B cell (primary cell): ENCODE measurements at regions not wholly inside any gene's neighbourhood (a gene's known extent, or its start where the extent isn't known, plus 50 kb on each side); places are given as distances from the start of the nearest gene placed in this dataset.

Experiments used
- ATAC-seq: fragments of 200-7000 bp; cut with Tn5 transposase; one replicate; pipeline ENCODE4 v1.10.0; 2021; ENCODE audit warnings: low read depth, mild to moderate bottlenecking, moderate number of reproducible peaks, moderate library complexity
- CTCF ChIA-PET: fragments of 350-600 bp; sonication (Branson Sonifier 250); formaldehyde crosslinking; loops from one replicate; lab custom pipeline; 2021; ENCODE audit warnings: antibody characterized with exemption, inconsistent platforms; lab: Charles Lee
- POLR2A ChIA-PET: fragments of 350-600 bp; sonication (Branson Sonifier 250); formaldehyde crosslinking; loops from one replicate; lab custom pipeline; 2021; ENCODE audit warnings: antibody characterized with exemption; lab: Charles Lee
- DNase-seq: peaks from one replicate; pipeline ENCODE4 v3.0.0; 2013
- H2AFZ ChIP-seq: 2 replicates; pipeline ENCODE4 v1.6.1; 2012; ENCODE audit warnings: mild to moderate bottlenecking, low read depth, low read length; ENCODE audit not compliant: insufficient read depth, poor library complexity, severe bottlenecking
- H3K27ac ChIP-seq, 2 donors: 1 replicate in 1 of 2; 2 replicates in 1 of 2; pipeline ENCODE4 v1.5.1; 2012 to 2013; ENCODE audit warnings: low read length in 2 of 2, mild to moderate bottlenecking in 2 of 2, moderate library complexity in 1 of 2
- H3K27me3 ChIP-seq, 4 experiments: fragments of 200-600 bp in 1 of 4; sonication (generic) in 1 of 4; replicated peaks in 1 of 4; 1 replicate in 2 of 4; 2 replicates in 2 of 4; pipeline versions ENCODE4 v1.6.1 to v1.7.0; 2013 to 2016; ENCODE audit warnings: low read length in 3 of 4, mild to moderate bottlenecking in 2 of 4, mixed read lengths in 1 of 4, moderate library complexity in 1 of 4; ENCODE audit not compliant: insufficient read depth in 4 of 4, control insufficient read depth in 3 of 4; ENCODE audit errors: control extremely low read depth in 1 of 4
- H3K36me3 ChIP-seq, 2 experiments: replicated peaks in 1 of 2; 1 replicate in 1 of 2; 2 replicates in 1 of 2; pipeline versions ENCODE4 v1.6.1 to v1.7.1; 2013; ENCODE audit warnings: low read length in 1 of 2; ENCODE audit not compliant: insufficient read depth in 2 of 2, control insufficient read depth in 1 of 2; ENCODE audit errors: control extremely low read depth in 1 of 2, extremely low read depth in 1 of 2
- H3K4me1 ChIP-seq, 2 donors: fragments of 200-600 bp in 1 of 2; sonication (generic) in 1 of 2; 1 replicate in 1 of 2; 2 replicates in 1 of 2; pipeline versions ENCODE4 v1.5.1 to v1.6.1; 2013 to 2017; ENCODE audit warnings: low read length in 2 of 2; ENCODE audit not compliant: control insufficient read depth in 2 of 2, insufficient read depth in 2 of 2
- H3K4me2 ChIP-seq: replicated peaks from 2 replicates; pipeline ENCODE3; 2012; ENCODE audit warnings: mild to moderate bottlenecking, low read depth, low read length; ENCODE audit not compliant: poor library complexity, severe bottlenecking
- H3K4me3 ChIP-seq, 5 experiments: fragments of 200-600 bp in 1 of 5; sonication (generic) in 1 of 5; 1 replicate in 3 of 5; 2 replicates in 2 of 5; pipeline versions ENCODE4 v1.5.1 to v1.7.0; 2011 to 2016; ENCODE audit warnings: low read length in 4 of 5, mild to moderate bottlenecking in 4 of 5, low read depth in 2 of 5, control low read depth in 1 of 5, moderate library complexity in 1 of 5; ENCODE audit not compliant: insufficient read depth in 1 of 5; ENCODE audit errors: control extremely low read depth in 1 of 5, extremely low read depth in 1 of 5
- H3K79me2 ChIP-seq: fragments of 200-600 bp; sonication (generic); one replicate; pipeline ENCODE4 v1.6.0; 2016; ENCODE audit warnings: low read length; ENCODE audit not compliant: control insufficient read depth, insufficient read depth
- H3K9ac ChIP-seq: fragments of 200-600 bp; sonication (generic); 2 replicates; pipeline ENCODE4 v1.6.1; 2017; ENCODE audit warnings: mild to moderate bottlenecking, low read length, moderate library complexity
- H3K9me3 ChIP-seq, 3 donors: one replicate each; pipeline versions ENCODE4 v1.6.1 to v1.7.1; 2013; ENCODE audit warnings: low read length in 2 of 3; ENCODE audit not compliant: control insufficient read depth in 2 of 3, insufficient read depth in 1 of 3; ENCODE audit errors: control extremely low read depth in 1 of 3
- H4K20me1 ChIP-seq: 2 replicates; pipeline ENCODE4 v1.6.0; 2012; ENCODE audit warnings: mild to moderate bottlenecking, low read length; ENCODE audit not compliant: insufficient read depth, control insufficient read depth, poor library complexity, severe bottlenecking
- H3K27ac Mint-ChIP-seq: one replicate; pipeline ENCODE4 v1.8.0; 2021; ENCODE audit warnings: mixed read lengths
- H3K27me3 Mint-ChIP-seq: one replicate; pipeline ENCODE4 v1.8.0; 2021; ENCODE audit warnings: mixed read lengths
- H3K4me1 Mint-ChIP-seq: one replicate; pipeline ENCODE4 v1.8.0; 2021; ENCODE audit warnings: mixed read lengths
- H3K4me3 Mint-ChIP-seq: one replicate; pipeline ENCODE4 v1.8.0; 2021; ENCODE audit warnings: mixed read lengths
- H3K9me3 Mint-ChIP-seq: one replicate; pipeline ENCODE4 v1.8.0; 2022; ENCODE audit warnings: mixed read lengths; ENCODE audit not compliant: insufficient read depth
- CTCF ChIP-seq: fragments of 200-600 bp; IDR thresholded peaks from one replicate; pipeline ENCODE4 v1.8.0; 2022; ENCODE audit warnings: antibody characterized with exemption, mild to moderate bottlenecking
- EZH2 ChIP-seq: IDR thresholded peaks from 2 replicates; pipeline ENCODE4 v1.6.1; 2012; ENCODE audit warnings: borderline replicate concordance, low read depth, mild to moderate bottlenecking, moderate library complexity, low read length; ENCODE audit not compliant: insufficient read depth, poor library complexity, severe bottlenecking
- WGBS: methylation state at CpG from one replicate; pipeline ENCODE4 v1.1.5; 2013; ENCODE audit warnings: missing lambda C conversion rate; ENCODE audit not compliant: insufficient coverage; 5-methylcytosine and 5-hydroxymethylcytosine counted together
- intact Hi-C: fragments of 100-400 bp; cut with micrococcal nuclease; formaldehyde crosslinking; loops from one replicate; pipeline ENCODE4 v1.10.0; 2022

DNA sequence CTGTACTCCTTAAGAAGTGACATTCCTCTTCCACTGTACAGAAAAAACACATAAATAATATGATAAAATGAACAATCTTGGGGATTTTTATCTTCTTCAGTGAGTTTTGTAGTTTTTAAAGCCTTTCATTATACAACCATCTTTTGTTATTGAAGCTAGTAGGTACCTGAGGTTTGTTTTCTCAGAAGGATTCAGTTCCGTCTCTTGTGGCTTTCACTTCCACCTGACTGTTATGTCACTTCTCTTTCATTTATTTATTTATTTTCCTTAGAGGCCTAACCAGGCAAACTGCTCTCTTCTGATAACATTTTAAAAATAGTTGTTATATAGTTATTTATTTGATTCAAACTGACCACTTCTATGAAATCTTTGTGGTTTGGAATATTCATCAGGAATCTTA lies 464.2 kb downstream of the CCDC85A start:
- no peaks in the 10 kb centered on the region for H3K79me2 ChIP-seq
- no peak overlapping the region for H3K4me3 ChIP-seq
- no peaks in the 10 kb centered on the region for H3K9me3 Mint-ChIP-seq
- intact Hi-C loops: no loop called here
- ChIA-PET CTCF (no interaction called here), POLR2A (no interaction called here)
- no peaks in the 10 kb centered on the region for H4K20me1 ChIP-seq
- H3K4me1 Mint-ChIP-seq: no peaks in the 10 kb centered on the region
- H2AFZ ChIP-seq: no peak overlapping the region
- H3K27ac ChIP-seq: no peak overlapping the region
- H3K4me1 ChIP-seq: no peaks in the 10 kb centered on the region
- H3K9ac ChIP-seq: no peak overlapping the region
- no peak overlapping the region for H3K4me3 Mint-ChIP-seq
- no peaks in the 10 kb centered on the region for H3K27me3 Mint-ChIP-seq
- no peak overlapping the region for H3K4me2 ChIP-seq
- DNase-seq: no peak
- ATAC-seq: no peak
- TF ChIP-seq CTCF (no peak), EZH2 (no peak)
- H3K9me3 ChIP-seq: no peaks in the 10 kb centered on the region
- H3K36me3 ChIP-seq: no peaks in the 10 kb centered on the region
- H3K27ac Mint-ChIP-seq: no peak overlapping the region
- no CpG with 5 or more reads among the region's 1 CpG for WGBS
- H3K27me3 ChIP-seq: no peaks in the 10 kb centered on the region

- H3K36me3 ChIP-seq: no peaks in the 10 kb centered on the region
- H3K4me1 Mint-ChIP-seq: no peaks in the 10 kb centered on the region
- TF ChIP-seq CTCF: no peak
- TF ChIP-seq EZH2: no peak
- no peak overlapping the region for H3K4me2 ChIP-seq
- no peaks in the 10 kb centered on the region for H3K27me3 ChIP-seq
- H3K9ac ChIP-seq: no peak overlapping the region
- ChIA-PET CTCF (no interaction called here), POLR2A (no interaction called here)
- no peaks in the 10 kb centered on the region for H3K79me2 ChIP-seq
- no peak overlapping the region for H3K27ac Mint-ChIP-seq
- no peak overlapping the region for H3K4me3 ChIP-seq
- no peak overlapping the region for H2AFZ ChIP-seq
- DNase-seq (no peak), ATAC-seq (no peak)
- no peaks in the 10 kb centered on the region for H3K27me3 Mint-ChIP-seq
- intact Hi-C loops: no loop called here
- H3K4me1 ChIP-seq: no peaks in the 10 kb centered on the region
- H3K4me3 Mint-ChIP-seq: no peak overlapping the region
- WGBS: no CpG with 5 or more reads among the region's 2 CpGs
- no peaks in the 10 kb centered on the region for H3K9me3 ChIP-seq
- H3K9me3 Mint-ChIP-seq: no peaks in the 10 kb centered on the region
- no peaks in the 10 kb centered on the region for H4K20me1 ChIP-seq
- H3K27ac ChIP-seq: no peak overlapping the region
Measured at GRCh38 chr2:56648802-56649201, 465.0 kb downstream of the CCDC85A start.
